ENCODE measurements at regions not wholly inside any gene's neighbourhood (a gene's known extent, or its start where the extent isn't known, plus 50 kb on each side); places are given as distances from the start of the nearest gene placed in this dataset.

DNA sequence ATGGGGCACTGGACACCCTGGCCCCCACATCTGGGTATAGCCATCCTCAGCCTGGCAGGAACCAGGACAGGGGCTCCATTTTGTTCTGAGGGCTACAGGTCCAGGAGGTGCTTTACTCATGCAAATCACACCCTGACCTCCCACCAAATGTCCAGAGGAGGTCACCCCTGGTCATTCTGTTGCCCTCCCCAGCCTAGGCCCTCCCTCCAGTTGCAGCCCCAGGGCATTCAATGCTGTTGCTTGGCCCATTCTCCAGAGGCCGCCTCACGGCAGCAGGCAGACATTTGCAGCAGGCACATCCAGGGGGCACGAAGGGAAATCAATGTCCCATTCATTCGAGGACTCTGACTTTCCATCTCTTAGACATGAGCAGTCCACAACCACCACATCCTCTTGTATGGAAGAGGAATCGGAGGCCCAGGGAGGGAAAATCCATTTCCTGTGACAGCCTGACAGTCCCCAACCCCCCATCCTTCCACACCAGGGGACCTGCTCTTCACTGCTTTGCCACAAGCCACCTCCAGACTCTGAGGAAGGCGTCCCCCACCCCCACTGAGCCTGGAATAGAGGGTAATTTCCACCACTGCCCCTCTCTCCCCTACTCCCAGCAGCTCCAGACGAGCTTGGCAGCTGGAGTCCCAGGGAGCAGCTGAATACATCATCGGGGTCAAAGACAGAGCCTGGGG, 76.2 kb upstream of the UNC5B start:
- dilution Hi-C loops (cut with MboI; ENCODE audit: extremely low pct_ligation_motif_present, low sequenced_read_pairs) = no loop called here
- Histone ChIP-seq H3K9ac (ENCODE audit: control insufficient read depth, extremely low read depth, insufficient read depth, low read length) (no peak overlapping the region), H4K20me1 (ENCODE audit: control insufficient read depth, extremely low read depth, insufficient read depth, low read length) (no peaks in the 10 kb centered on the region), H3K4me1 (ENCODE audit: control insufficient read depth, extremely low read depth, insufficient read depth, low read length) (no peaks in the 10 kb centered on the region), H3K4me3 (ENCODE audit: control insufficient read depth in 2 of 3, extremely low read depth in 1 of 3, insufficient read depth in 2 of 3, low read depth in 1 of 3, low read length in 3 of 3) (no peak overlapping the region), H3K4me2 (ENCODE audit: control insufficient read depth, extremely low read depth, insufficient read depth, low read depth, low read length) (no peak overlapping the region), H3K36me3 (ENCODE audit: control insufficient read depth in 2 of 2, extremely low read depth in 1 of 2, insufficient read depth in 2 of 2, low read length in 2 of 2) (no peaks in the 10 kb centered on the region), H3K9me1 (ENCODE audit: control insufficient read depth, extremely low read depth, insufficient read depth, low read length) (no peaks in the 10 kb centered on the region), H3K79me2 (ENCODE audit: control insufficient read depth, insufficient read depth, low read length) (no peaks in the 10 kb centered on the region), H3K27ac (ENCODE audit: control insufficient read depth, insufficient read depth, low read length) (no peak overlapping the region), H3K9me3 (ENCODE audit: control insufficient read depth, low read depth, low read length) (no peaks in the 10 kb centered on the region), H3K27me3 (ENCODE audit: control insufficient read depth, extremely low read depth, insufficient read depth, low read length) (peaks cover 31% of the 10 kb centered on the region), H2AFZ (ENCODE audit: control insufficient read depth, low read length) (no peak overlapping the region)
- no peak for DNase-seq (ENCODE audit: low read depth, low spot score)
- TF ChIP-seq, protein P1, sequence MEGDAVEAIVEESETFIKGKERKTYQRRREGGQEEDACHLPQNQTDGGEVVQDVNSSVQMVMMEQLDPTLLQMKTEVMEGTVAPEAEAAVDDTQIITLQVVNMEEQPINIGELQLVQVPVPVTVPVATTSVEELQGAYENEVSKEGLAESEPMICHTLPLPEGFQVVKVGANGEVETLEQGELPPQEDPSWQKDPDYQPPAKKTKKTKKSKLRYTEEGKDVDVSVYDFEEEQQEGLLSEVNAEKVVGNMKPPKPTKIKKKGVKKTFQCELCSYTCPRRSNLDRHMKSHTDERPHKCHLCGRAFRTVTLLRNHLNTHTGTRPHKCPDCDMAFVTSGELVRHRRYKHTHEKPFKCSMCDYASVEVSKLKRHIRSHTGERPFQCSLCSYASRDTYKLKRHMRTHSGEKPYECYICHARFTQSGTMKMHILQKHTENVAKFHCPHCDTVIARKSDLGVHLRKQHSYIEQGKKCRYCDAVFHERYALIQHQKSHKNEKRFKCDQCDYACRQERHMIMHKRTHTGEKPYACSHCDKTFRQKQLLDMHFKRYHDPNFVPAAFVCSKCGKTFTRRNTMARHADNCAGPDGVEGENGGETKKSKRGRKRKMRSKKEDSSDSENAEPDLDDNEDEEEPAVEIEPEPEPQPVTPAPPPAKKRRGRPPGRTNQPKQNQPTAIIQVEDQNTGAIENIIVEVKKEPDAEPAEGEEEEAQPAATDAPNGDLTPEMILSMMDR (optimal IDR thresholded peaks at IDR 0.05 in 1 of 3, IDR thresholded peaks at IDR 0.05 in 1 of 3, conservative IDR thresholded peaks at IDR 0.05 in 1 of 3; ENCODE audit: extremely low read depth in 1 of 3, insufficient read depth in 2 of 3, low read length in 3 of 3) = no peak
- no peak for TF ChIP-seq EZH2 (IDR thresholded peaks at IDR 0.05; ENCODE audit: low read length)
- FAIRE-seq = no peak

DNA sequence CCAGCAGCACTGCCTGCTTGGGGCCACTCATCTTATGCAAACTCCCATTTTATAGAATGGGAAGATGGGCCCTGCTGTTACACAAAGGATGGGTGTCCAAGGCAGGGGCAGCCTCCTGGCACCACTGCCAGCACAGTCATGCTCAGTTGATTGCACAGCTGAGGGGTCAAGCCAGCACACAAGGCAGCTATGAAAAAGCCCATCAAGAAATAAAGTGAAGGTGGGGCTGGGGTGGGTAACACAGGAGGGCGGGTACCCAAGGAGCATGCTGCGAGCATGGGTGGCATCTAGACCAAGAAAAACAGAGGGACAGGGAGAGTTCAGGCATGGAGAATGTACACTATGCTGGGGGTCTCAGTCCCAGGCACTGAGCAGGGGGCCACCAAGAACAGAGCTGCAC, 74.7 kb upstream of the UNC5B start:
- no peaks in the 10 kb centered on the region for H3K9me1 ChIP-seq (ENCODE audit: control insufficient read depth, extremely low read depth, insufficient read depth, low read length)
- TF ChIP-seq EZH2 (IDR thresholded peaks at IDR 0.05; ENCODE audit: low read length) = no peak
- TF ChIP-seq, protein P1 (optimal IDR thresholded peaks at IDR 0.05 in 1 of 3, IDR thresholded peaks at IDR 0.05 in 1 of 3, conservative IDR thresholded peaks at IDR 0.05 in 1 of 3; ENCODE audit: extremely low read depth in 1 of 3, insufficient read depth in 2 of 3, low read length in 3 of 3) = no peak
- H2AFZ ChIP-seq (ENCODE audit: control insufficient read depth, low read length) = no peak overlapping the region
- no peak overlapping the region for H3K9ac ChIP-seq (ENCODE audit: control insufficient read depth, extremely low read depth, insufficient read depth, low read length)
- no peaks in the 10 kb centered on the region for H3K4me1 ChIP-seq (ENCODE audit: control insufficient read depth, extremely low read depth, insufficient read depth, low read length)
- dilution Hi-C loops (cut with MboI; ENCODE audit: extremely low pct_ligation_motif_present, low sequenced_read_pairs) = no loop called here
- DNase-seq (ENCODE audit: low read depth, low spot score) (no peak), FAIRE-seq (no peak)
- H3K4me2 ChIP-seq (ENCODE audit: control insufficient read depth, extremely low read depth, insufficient read depth, low read depth, low read length) = no peak overlapping the region
- no peak overlapping the region for H3K4me3 ChIP-seq (ENCODE audit: control insufficient read depth in 2 of 3, extremely low read depth in 1 of 3, insufficient read depth in 2 of 3, low read depth in 1 of 3, low read length in 3 of 3)
- no peaks in the 10 kb centered on the region for H4K20me1 ChIP-seq (ENCODE audit: control insufficient read depth, extremely low read depth, insufficient read depth, low read length)
- no peaks in the 10 kb centered on the region for H3K9me3 ChIP-seq (ENCODE audit: control insufficient read depth, low read depth, low read length)
- no peaks in the 10 kb centered on the region for H3K79me2 ChIP-seq (ENCODE audit: control insufficient read depth, insufficient read depth, low read length)
- no peaks in the 10 kb centered on the region for H3K36me3 ChIP-seq (ENCODE audit: control insufficient read depth in 2 of 2, extremely low read depth in 1 of 2, insufficient read depth in 2 of 2, low read length in 2 of 2)
- no peak overlapping the region for H3K27ac ChIP-seq (ENCODE audit: control insufficient read depth, insufficient read depth, low read length)
- peaks cover 28% of the 10 kb centered on the region for H3K27me3 ChIP-seq (ENCODE audit: control insufficient read depth, extremely low read depth, insufficient read depth, low read length)

All from keratinocyte (primary cell).